ENCODE measurements at regions not wholly inside any gene's neighbourhood (a gene's known extent, or its start where the extent isn't known, plus 50 kb on each side); places are given as distances from the start of the nearest gene placed in this dataset.
"Not testable (repeated sequence)": the region's sequence is repeated elsewhere in the genome, so short reads cannot be mapped to it uniquely, and the experiment has no call there.

- H3K27me3 ChIP-seq (replicated peaks; ENCODE audit: insufficient read depth, low read depth, low read length, poor library complexity); H3K9me3 ChIP-seq (ENCODE audit: low read depth, low read length, poor library complexity, severe bottlenecking); intact Hi-C loops (cut with micrococcal nuclease; ENCODE audit: unreplicated experiment); POLR2A ChIA-PET (ENCODE audit: low non-redundant PET); CTCF ChIA-PET; H3K36me3 ChIP-seq (ENCODE audit: insufficient read depth, low read length, poor library complexity, severe bottlenecking); DNase-seq (ENCODE audit: low spot score); BruUV-seq (replicated peaks); H3K4me1 ChIP-seq (ENCODE audit: insufficient read depth, low read length, poor library complexity, severe bottlenecking); H3K4me3 ChIP-seq (ENCODE audit: low read depth, low read length, poor library complexity, severe bottlenecking); H3K27ac ChIP-seq (ENCODE audit: low read depth, low read length, poor library complexity, severe bottlenecking): not testable (repeated sequence)
These were observed 733.3 kb upstream of the CDH18 start for GRCh38 chr5:20721286-20721685.

GRCh38 chr5:20711520-20712155, 723.6 kb upstream of the CDH18 start:
- BruUV-seq (replicated peaks); H3K4me1 ChIP-seq (ENCODE audit: insufficient read depth, low read length, poor library complexity, severe bottlenecking); DNase-seq (ENCODE audit: low spot score); H3K27me3 ChIP-seq (replicated peaks; ENCODE audit: insufficient read depth, low read depth, low read length, poor library complexity); H3K4me3 ChIP-seq (ENCODE audit: low read depth, low read length, poor library complexity, severe bottlenecking); H3K9me3 ChIP-seq (ENCODE audit: low read depth, low read length, poor library complexity, severe bottlenecking); intact Hi-C loops (cut with micrococcal nuclease; ENCODE audit: unreplicated experiment); CTCF ChIA-PET; H3K36me3 ChIP-seq (ENCODE audit: insufficient read depth, low read length, poor library complexity, severe bottlenecking); H3K27ac ChIP-seq (ENCODE audit: low read depth, low read length, poor library complexity, severe bottlenecking); POLR2A ChIA-PET (ENCODE audit: low non-redundant PET): not testable (repeated sequence)

- BruUV-seq (replicated peaks); H3K4me1 ChIP-seq (ENCODE audit: insufficient read depth, low read length, poor library complexity, severe bottlenecking); DNase-seq (ENCODE audit: low spot score): not testable (repeated sequence)
These were observed 719.6 kb upstream of the CDH18 start for GRCh38 chr5:20707634-20708033.

GRCh38 chr5:20694121-20694520, 706.1 kb upstream of the CDH18 start:
- BruUV-seq (replicated peaks), result no TSS peak
- POLR2A ChIA-PET (ENCODE audit: low non-redundant PET), result no interaction called here

More at GRCh38 chr5:20707634-20708033, 719.6 kb upstream of the CDH18 start:
- CTCF ChIA-PET; H3K27me3 ChIP-seq (replicated peaks; ENCODE audit: insufficient read depth, low read depth, low read length, poor library complexity); H3K9me3 ChIP-seq (ENCODE audit: low read depth, low read length, poor library complexity, severe bottlenecking); H3K27ac ChIP-seq (ENCODE audit: low read depth, low read length, poor library complexity, severe bottlenecking); intact Hi-C loops (cut with micrococcal nuclease; ENCODE audit: unreplicated experiment); H3K36me3 ChIP-seq (ENCODE audit: insufficient read depth, low read length, poor library complexity, severe bottlenecking); POLR2A ChIA-PET (ENCODE audit: low non-redundant PET); H3K4me3 ChIP-seq (ENCODE audit: low read depth, low read length, poor library complexity, severe bottlenecking): not testable (repeated sequence)

More at GRCh38 chr5:20694121-20694520, 706.1 kb upstream of the CDH18 start:
- no peaks in the 10 kb centered on the region for H3K4me1 ChIP-seq (ENCODE audit: insufficient read depth, low read length, poor library complexity, severe bottlenecking)
- no peak overlapping the region for H3K27ac ChIP-seq (ENCODE audit: low read depth, low read length, poor library complexity, severe bottlenecking)
- CTCF ChIA-PET, result no interaction called here
- TF ChIP-seq CTCF (conservative IDR thresholded peaks at IDR 0.05; ENCODE audit: low read depth, low read length) (no peak), EZH2 (IDR thresholded peaks at IDR 0.05; ENCODE audit: borderline replicate concordance, low read depth, low read length, poor library complexity, severe bottlenecking) (no peak)
- no peak overlapping the region for H3K4me3 ChIP-seq (ENCODE audit: low read depth, low read length, poor library complexity, severe bottlenecking)
- no peak for DNase-seq (ENCODE audit: low spot score)
- H3K27me3 ChIP-seq (replicated peaks; ENCODE audit: insufficient read depth, low read depth, low read length, poor library complexity), result no peaks in the 10 kb centered on the region
- intact Hi-C loops (cut with micrococcal nuclease; ENCODE audit: unreplicated experiment), result no loop called here
- no peaks in the 10 kb centered on the region for H3K36me3 ChIP-seq (ENCODE audit: insufficient read depth, low read length, poor library complexity, severe bottlenecking)
- no peaks in the 10 kb centered on the region for H3K9me3 ChIP-seq (ENCODE audit: low read depth, low read length, poor library complexity, severe bottlenecking)

Data from A673 (cell line).